ENCODE measurements at regions not wholly inside any gene's neighbourhood (a gene's known extent, or its start where the extent isn't known, plus 50 kb on each side); places are given as distances from the start of the nearest gene placed in this dataset.

DNA sequence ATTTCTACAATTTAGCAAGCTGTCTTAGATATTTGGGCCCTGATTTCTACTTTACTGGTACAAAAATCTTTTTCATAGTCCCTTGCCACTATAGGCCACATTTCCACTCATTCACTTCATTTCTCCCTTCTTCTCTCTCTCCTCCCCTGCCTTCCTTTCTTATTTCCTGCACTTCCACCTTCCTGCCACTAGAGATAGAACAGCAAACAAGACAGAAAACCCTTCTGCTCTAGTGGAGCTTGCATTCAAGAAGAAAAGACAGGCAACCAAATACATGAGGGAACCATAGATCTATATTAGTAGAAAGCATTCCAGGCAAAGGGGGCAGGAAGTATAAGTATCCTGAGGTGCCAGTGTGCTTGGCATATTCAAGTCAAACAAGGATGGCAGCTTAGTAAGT is 623.5 kb downstream of the FLRT2 start:
- intact Hi-C loops (cut with DNase I), result no loop called here
- H3K4me3 ChIP-seq (replicated peaks in 1 of 3), result no peak overlapping the region
- H3K36me3 ChIP-seq, result no peaks in the 10 kb centered on the region
- no peaks in the 10 kb centered on the region for H3K27me3 ChIP-seq
- no peak overlapping the region for H3K27ac ChIP-seq
- DNase-seq, result no peak
- no peak for TF ChIP-seq POLR2A (IDR thresholded peaks at IDR 0.05)
- TF ChIP-seq, protein P1, sequence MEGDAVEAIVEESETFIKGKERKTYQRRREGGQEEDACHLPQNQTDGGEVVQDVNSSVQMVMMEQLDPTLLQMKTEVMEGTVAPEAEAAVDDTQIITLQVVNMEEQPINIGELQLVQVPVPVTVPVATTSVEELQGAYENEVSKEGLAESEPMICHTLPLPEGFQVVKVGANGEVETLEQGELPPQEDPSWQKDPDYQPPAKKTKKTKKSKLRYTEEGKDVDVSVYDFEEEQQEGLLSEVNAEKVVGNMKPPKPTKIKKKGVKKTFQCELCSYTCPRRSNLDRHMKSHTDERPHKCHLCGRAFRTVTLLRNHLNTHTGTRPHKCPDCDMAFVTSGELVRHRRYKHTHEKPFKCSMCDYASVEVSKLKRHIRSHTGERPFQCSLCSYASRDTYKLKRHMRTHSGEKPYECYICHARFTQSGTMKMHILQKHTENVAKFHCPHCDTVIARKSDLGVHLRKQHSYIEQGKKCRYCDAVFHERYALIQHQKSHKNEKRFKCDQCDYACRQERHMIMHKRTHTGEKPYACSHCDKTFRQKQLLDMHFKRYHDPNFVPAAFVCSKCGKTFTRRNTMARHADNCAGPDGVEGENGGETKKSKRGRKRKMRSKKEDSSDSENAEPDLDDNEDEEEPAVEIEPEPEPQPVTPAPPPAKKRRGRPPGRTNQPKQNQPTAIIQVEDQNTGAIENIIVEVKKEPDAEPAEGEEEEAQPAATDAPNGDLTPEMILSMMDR (IDR thresholded peaks at IDR 0.05), result no peak
- no peaks in the 10 kb centered on the region for H3K9me3 ChIP-seq
- no peaks in the 10 kb centered on the region for H3K4me1 ChIP-seq

GRCh38 chr14:86143248-86143647 is 613.3 kb downstream of the FLRT2 start:
- DNase-seq, result no peak
- TF ChIP-seq, protein P1 (IDR thresholded peaks at IDR 0.05), result no peak
- no peak for TF ChIP-seq POLR2A (IDR thresholded peaks at IDR 0.05)
- no peaks in the 10 kb centered on the region for H3K27me3 ChIP-seq
- WGBS, 2 donors, result 65 to 67% methylated on average over 1 of the region's 1 CpG
- no peaks in the 10 kb centered on the region for H3K4me1 ChIP-seq
- intact Hi-C loops (cut with DNase I), result no loop called here
- H3K36me3 ChIP-seq, result no peaks in the 10 kb centered on the region
- H3K4me3 ChIP-seq (replicated peaks in 1 of 3), result no peak overlapping the region
- H3K27ac ChIP-seq, result no peak overlapping the region
- H3K9me3 ChIP-seq, result no peaks in the 10 kb centered on the region

- DNase-seq, result no peak
- intact Hi-C loops (cut with DNase I), result no loop called here
- Histone ChIP-seq H3K9me3 (no peaks in the 10 kb centered on the region), H3K4me1 (no peaks in the 10 kb centered on the region), H3K27ac (no peak overlapping the region), H3K4me3 (replicated peaks in 1 of 3) (no peak overlapping the region), H3K27me3 (no peaks in the 10 kb centered on the region), H3K36me3 (no peaks in the 10 kb centered on the region)
- no peak for TF ChIP-seq POLR2A (IDR thresholded peaks at IDR 0.05)
- TF ChIP-seq, protein P1 (IDR thresholded peaks at IDR 0.05), result no peak
- WGBS, 2 donors, result 61 to 67% methylated on average over 2 of the region's 2 CpGs
These were observed 612.0 kb downstream of the FLRT2 start for GRCh38 chr14:86141966-86142365.

DNA sequence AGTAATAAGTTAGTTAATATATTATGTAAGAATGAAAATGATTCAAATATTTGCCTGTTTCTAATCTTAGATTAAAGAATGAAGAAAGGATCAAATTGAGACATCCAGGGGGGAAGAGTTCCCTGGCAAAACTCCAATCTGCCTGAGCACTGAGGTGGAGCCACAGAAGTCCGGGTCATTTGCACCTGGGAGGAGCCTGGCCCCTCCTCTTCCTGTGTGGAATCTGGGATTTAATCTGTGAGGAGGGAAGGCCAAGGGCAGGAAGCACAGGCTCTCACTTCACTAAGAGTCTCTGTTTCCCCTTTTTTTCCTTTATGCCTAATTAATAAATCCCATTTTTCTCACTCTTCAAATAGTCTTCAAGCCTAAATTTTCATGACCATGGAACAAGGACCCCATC is 599.5 kb downstream of the FLRT2 start:
- H3K9me3 ChIP-seq, result no peaks in the 10 kb centered on the region
- no peak for DNase-seq
- H3K4me3 ChIP-seq (replicated peaks in 1 of 3), result no peak overlapping the region
- H3K4me1 ChIP-seq, result no peaks in the 10 kb centered on the region
- intact Hi-C loops (cut with DNase I), result no loop called here
- TF ChIP-seq POLR2A (IDR thresholded peaks at IDR 0.05), result no peak
- TF ChIP-seq, protein P1 (IDR thresholded peaks at IDR 0.05), result no peak
- H3K27me3 ChIP-seq, result no peaks in the 10 kb centered on the region
- 62 to 72% methylated on average over 1 of the region's 1 CpG for WGBS, 2 donors
- no peak overlapping the region for H3K27ac ChIP-seq
- H3K36me3 ChIP-seq, result no peaks in the 10 kb centered on the region

GRCh38 chr14:86124328-86124727 is 594.4 kb downstream of the FLRT2 start:
- no peak for DNase-seq
- WGBS, 2 donors, result 91 to 92% methylated on average over 4 of the region's 4 CpGs
- Histone ChIP-seq H3K27me3 (no peaks in the 10 kb centered on the region), H3K4me1 (no peaks in the 10 kb centered on the region), H3K36me3 (no peaks in the 10 kb centered on the region), H3K27ac (no peak overlapping the region), H3K4me3 (replicated peaks in 1 of 3) (no peak overlapping the region), H3K9me3 (no peaks in the 10 kb centered on the region)
- TF ChIP-seq POLR2A (IDR thresholded peaks at IDR 0.05), result no peak
- TF ChIP-seq, protein P1 (IDR thresholded peaks at IDR 0.05), result no peak
- intact Hi-C loops (cut with DNase I), result no loop called here

Measured in thyroid gland (tissue), 4 donors.